ENCODE measurements at regions not wholly inside any gene's neighbourhood (a gene's known extent, or its start where the extent isn't known, plus 50 kb on each side); places are given as distances from the start of the nearest gene placed in this dataset.
"Not testable (repeated sequence)": the region's sequence is repeated elsewhere in the genome, so short reads cannot be mapped to it uniquely, and the experiment has no call there.

DNA sequence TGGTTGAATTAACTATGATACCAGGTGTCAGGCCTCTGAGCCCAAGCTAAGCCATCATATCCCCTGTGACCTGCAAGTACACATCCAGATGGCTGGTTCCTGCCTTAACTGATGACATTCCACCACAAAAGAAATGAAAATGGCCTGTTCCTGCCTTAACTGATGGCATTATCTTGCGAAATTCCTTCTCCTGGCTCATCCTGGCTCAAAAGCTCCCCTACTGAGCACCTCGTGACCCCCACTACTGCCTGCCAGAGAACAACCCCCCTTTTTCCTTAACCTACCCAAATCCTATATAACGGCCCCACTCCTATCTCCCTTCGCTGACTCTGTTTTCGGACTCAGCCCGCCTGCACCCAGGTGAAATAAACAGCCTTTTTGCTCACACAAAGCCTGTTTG, 1671.4 kb downstream of the C4orf33 start:
- TF ChIP-seq SP1 (IDR thresholded peaks at IDR 0.05); SUZ12 (IDR thresholded peaks at IDR 0.05); ELF4 (IDR thresholded peaks at IDR 0.05); LEF1 (IDR thresholded peaks at IDR 0.05; ENCODE audit: borderline replicate concordance); ZNF384 (IDR thresholded peaks at IDR 0.05); TARDBP (IDR thresholded peaks at IDR 0.05); ARNT (IDR thresholded peaks at IDR 0.05); FOXM1 (IDR thresholded peaks at IDR 0.05; ENCODE audit: borderline replicate concordance); FOXK2 (IDR thresholded peaks at IDR 0.05); BHLHE40 (IDR thresholded peaks at IDR 0.05; ENCODE audit: borderline replicate concordance): not testable (repeated sequence)
- TF ChIP-seq, protein P1, sequence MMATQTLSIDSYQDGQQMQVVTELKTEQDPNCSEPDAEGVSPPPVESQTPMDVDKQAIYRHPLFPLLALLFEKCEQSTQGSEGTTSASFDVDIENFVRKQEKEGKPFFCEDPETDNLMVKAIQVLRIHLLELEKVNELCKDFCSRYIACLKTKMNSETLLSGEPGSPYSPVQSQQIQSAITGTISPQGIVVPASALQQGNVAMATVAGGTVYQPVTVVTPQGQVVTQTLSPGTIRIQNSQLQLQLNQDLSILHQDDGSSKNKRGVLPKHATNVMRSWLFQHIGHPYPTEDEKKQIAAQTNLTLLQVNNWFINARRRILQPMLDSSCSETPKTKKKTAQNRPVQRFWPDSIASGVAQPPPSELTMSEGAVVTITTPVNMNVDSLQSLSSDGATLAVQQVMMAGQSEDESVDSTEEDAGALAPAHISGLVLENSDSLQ (IDR thresholded peaks at IDR 0.05): not testable (repeated sequence)

Measured in HEK293T (cell line).